ENCODE measurements at regions not wholly inside any gene's neighbourhood (a gene's known extent, or its start where the extent isn't known, plus 50 kb on each side); places are given as distances from the start of the nearest gene placed in this dataset.

GRCh38 chr13:105918842-105919741, 616.4 kb downstream of the EFNB2 start:
- TF ChIP-seq POLR2A (IDR thresholded peaks at IDR 0.05; ENCODE audit: low read depth, low read length) = no peak
- TF ChIP-seq PAX5 (IDR thresholded peaks at IDR 0.05; ENCODE audit: insufficient read depth, low read length, severe bottlenecking) = no peak
- TF ChIP-seq TAF1 (IDR thresholded peaks at IDR 0.05; ENCODE audit: low read depth, low read length) = no peak

All from GM12891 (cell line).